Vagina (tissue), 2 donors: ENCODE measurements at regions not wholly inside any gene's neighbourhood (a gene's known extent, or its start where the extent isn't known, plus 50 kb on each side); places are given as distances from the start of the nearest gene placed in this dataset.

Experiments
- POLR2AphosphoS5 ChIP-seq, 2 donors: sonication (generic); formaldehyde crosslinking; IDR thresholded peaks; one replicate each; pipeline ENCODE4 v1.9.0; 2017; ENCODE audit warnings: antibody characterized with exemption in 2 of 2, mild to moderate bottlenecking in 2 of 2, low read depth in 1 of 2; ENCODE audit not compliant: insufficient read depth in 1 of 2
- TF ChIP-seq, protein P1 (sequence below), 3 experiments: fragments of 450-650 bp in 2 of 3; fragments of 200-600 bp in 1 of 3; sonication (generic) in 1 of 3; IDR thresholded peaks; one replicate each; pipeline ENCODE4 v1.5.1; 2017 to 2019; ENCODE audit warnings: antibody characterized with exemption in 3 of 3, mild to moderate bottlenecking in 2 of 3, moderate library complexity in 2 of 3

DNA sequence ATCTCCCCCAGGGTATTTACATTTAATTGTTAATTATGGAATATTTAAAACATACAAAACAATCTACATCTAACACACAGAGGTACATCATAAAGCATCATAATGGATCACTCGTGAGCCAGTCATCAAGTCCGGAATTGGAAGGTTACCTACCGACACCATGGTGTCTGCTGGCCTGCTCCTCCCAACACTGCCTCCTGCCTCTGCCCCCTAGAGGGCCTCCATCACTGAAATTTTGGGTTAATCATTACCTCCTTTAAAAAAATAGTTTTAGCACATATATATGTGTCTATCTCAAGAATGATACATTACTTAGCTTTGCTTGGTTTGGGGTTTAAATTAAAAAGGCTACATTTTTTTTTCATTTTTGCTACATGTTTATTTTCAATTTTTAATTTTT lies 114.6 kb upstream of the PDE10A start:
- TF ChIP-seq, protein P1, sequence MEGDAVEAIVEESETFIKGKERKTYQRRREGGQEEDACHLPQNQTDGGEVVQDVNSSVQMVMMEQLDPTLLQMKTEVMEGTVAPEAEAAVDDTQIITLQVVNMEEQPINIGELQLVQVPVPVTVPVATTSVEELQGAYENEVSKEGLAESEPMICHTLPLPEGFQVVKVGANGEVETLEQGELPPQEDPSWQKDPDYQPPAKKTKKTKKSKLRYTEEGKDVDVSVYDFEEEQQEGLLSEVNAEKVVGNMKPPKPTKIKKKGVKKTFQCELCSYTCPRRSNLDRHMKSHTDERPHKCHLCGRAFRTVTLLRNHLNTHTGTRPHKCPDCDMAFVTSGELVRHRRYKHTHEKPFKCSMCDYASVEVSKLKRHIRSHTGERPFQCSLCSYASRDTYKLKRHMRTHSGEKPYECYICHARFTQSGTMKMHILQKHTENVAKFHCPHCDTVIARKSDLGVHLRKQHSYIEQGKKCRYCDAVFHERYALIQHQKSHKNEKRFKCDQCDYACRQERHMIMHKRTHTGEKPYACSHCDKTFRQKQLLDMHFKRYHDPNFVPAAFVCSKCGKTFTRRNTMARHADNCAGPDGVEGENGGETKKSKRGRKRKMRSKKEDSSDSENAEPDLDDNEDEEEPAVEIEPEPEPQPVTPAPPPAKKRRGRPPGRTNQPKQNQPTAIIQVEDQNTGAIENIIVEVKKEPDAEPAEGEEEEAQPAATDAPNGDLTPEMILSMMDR (IDR thresholded peaks at IDR 0.05) = no peak
- no peak for TF ChIP-seq POLR2AphosphoS5 (IDR thresholded peaks at IDR 0.05; ENCODE audit: insufficient read depth in 1 of 2, low read depth in 1 of 2)
